ENCODE measurements at regions not wholly inside any gene's neighbourhood (a gene's known extent, or its start where the extent isn't known, plus 50 kb on each side); places are given as distances from the start of the nearest gene placed in this dataset.

- no peak overlapping the region for H3K4me3 ChIP-seq (ENCODE audit: low read length)
- no peak for DNase-seq (ENCODE audit: low read depth)
- no peak for TF ChIP-seq CTCF (conservative IDR thresholded peaks at IDR 0.05; ENCODE audit: low read depth, low read length)
Measured at GRCh38 chr14:53493860-53494259, 340.7 kb upstream of the DDHD1 start.

- H3K4me3 ChIP-seq (ENCODE audit: low read length): no peak overlapping the region
- TF ChIP-seq CTCF (conservative IDR thresholded peaks at IDR 0.05; ENCODE audit: low read depth, low read length): no peak
- no peak for DNase-seq (ENCODE audit: low read depth)
Measured at GRCh38 chr14:53493320-53493719, 340.2 kb upstream of the DDHD1 start.

DNA sequence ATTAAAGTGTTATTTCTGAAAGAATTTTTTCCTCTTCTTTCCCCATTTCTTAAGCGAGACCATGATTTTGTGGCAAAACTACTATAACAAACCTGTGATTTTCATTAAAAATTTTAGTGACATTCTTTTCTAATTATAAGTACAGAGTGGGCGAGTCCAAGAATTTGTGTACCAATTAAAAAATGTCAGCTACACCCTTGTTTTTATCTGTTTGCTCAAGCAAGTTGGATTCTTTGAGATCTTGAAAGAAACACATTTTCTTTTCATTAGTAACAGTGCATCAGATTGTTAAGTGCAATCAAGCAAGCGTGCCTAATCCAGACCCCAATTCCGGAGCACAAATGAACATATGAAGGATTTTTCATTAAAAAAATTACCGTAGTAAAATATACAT lies 338.8 kb upstream of the DDHD1 start:
- TF ChIP-seq CTCF (conservative IDR thresholded peaks at IDR 0.05; ENCODE audit: low read depth, low read length): no peak
- no peak overlapping the region for H3K4me3 ChIP-seq (ENCODE audit: low read length)
- DNase-seq (ENCODE audit: low read depth): peak; percentile 32

GRCh38 chr14:53491256-53491883 lies 338.2 kb upstream of the DDHD1 start:
- DNase-seq (ENCODE audit: low read depth): peak; percentile 36

GRCh38 chr14:53478174-53478573 lies 325.1 kb upstream of the DDHD1 start:
- TF ChIP-seq CTCF (conservative IDR thresholded peaks at IDR 0.05; ENCODE audit: low read depth, low read length): no peak
- no peak for DNase-seq (ENCODE audit: low read depth)
- no peak overlapping the region for H3K4me3 ChIP-seq (ENCODE audit: low read length)

More at GRCh38 chr14:53491256-53491883, 338.2 kb upstream of the DDHD1 start:
- H3K4me3 ChIP-seq (ENCODE audit: low read length): no peak overlapping the region
- TF ChIP-seq CTCF (conservative IDR thresholded peaks at IDR 0.05; ENCODE audit: low read depth, low read length): no peak

DNA sequence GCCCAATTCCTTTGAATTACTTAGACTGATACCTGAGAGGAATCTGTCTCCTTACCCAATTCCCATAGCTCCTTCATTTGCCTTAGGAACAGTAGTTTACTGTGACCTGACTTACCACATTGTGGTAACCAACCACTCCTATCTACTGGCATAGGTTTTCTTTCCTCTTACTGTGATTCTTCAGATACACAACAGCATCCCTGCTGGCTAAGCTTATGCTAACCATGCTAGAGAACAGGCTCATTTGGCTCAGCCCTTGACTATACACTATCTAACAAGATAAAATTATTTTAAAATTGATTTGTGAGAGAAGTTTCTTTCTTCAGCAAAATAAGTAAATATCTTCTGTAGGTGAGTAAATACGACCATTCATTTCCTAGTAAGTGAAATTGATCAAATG lies 320.4 kb upstream of the DDHD1 start:
- no peak for TF ChIP-seq CTCF (conservative IDR thresholded peaks at IDR 0.05; ENCODE audit: low read depth, low read length)
- H3K4me3 ChIP-seq (ENCODE audit: low read length): no peak overlapping the region
- no peak for DNase-seq (ENCODE audit: low read depth)

- no peak for TF ChIP-seq CTCF (conservative IDR thresholded peaks at IDR 0.05; ENCODE audit: low read depth, low read length)
- no peak for DNase-seq (ENCODE audit: low read depth)
- H3K4me3 ChIP-seq (ENCODE audit: low read length): no peak overlapping the region
Measured at GRCh38 chr14:53472306-53472705, 319.2 kb upstream of the DDHD1 start.
